Endothelial cell of umbilical vein (primary cell): ENCODE measurements at regions not wholly inside any gene's neighbourhood (a gene's known extent, or its start where the extent isn't known, plus 50 kb on each side); places are given as distances from the start of the nearest gene placed in this dataset.

Source experiments
- BruUV-seq: library from RNA; stranded (reverse); fragments of 400-500 nt; replicated peaks from 2 replicates; lab custom pipeline; 2021; lab: Mats Ljungman, UMichigan
- CTCF ChIA-PET: fragments of 300-600, 350-600 bp; sonication (Branson Sonifier 250); formaldehyde crosslinking; loops from one replicate; lab custom pipeline; 2021; ENCODE audit warnings: antibody characterized with exemption, inconsistent platforms; lab: Charles Lee
- POLR2A ChIA-PET: fragments of 300-600, 350-600 bp; sonication (Branson Sonifier 250); formaldehyde crosslinking; loops from one replicate; lab custom pipeline; 2021; ENCODE audit warnings: antibody characterized with exemption, inconsistent platforms; lab: Charles Lee
- DNase-seq: peaks from one replicate; pipeline ENCODE4 v3.0.0-alpha.2; 2011; ENCODE audit warnings: low read depth, low spot score
- FAIRE-seq: peaks from 2 replicates; lab custom pipeline; 2011; peaks lifted over from hg19 to GRCh38; lab: Jason Lieb, UNC
- H2AFZ ChIP-seq: 2 replicates; pipeline ENCODE4 v1.6.0; 2012; ENCODE audit warnings: low read depth, low read length, control low read depth, inconsistent platforms
- H3K27ac ChIP-seq: 2 replicates; pipeline ENCODE4 v1.5.1; 2011; ENCODE audit warnings: low read depth, mild to moderate bottlenecking, control low read depth, low read length, moderate library complexity; ENCODE audit not compliant: insufficient read depth
- H3K27me3 ChIP-seq, 2 experiments: 2 replicates each; pipeline versions ENCODE4 v1.6.0 to v1.6.1; 2011; ENCODE audit warnings: low read length in 2 of 2, mixed read lengths in 1 of 2; ENCODE audit not compliant: control insufficient read depth in 2 of 2, insufficient read depth in 2 of 2
- H3K36me3 ChIP-seq, 2 experiments: 2 replicates in 1 of 2; 3 replicates in 1 of 2; pipeline ENCODE4 v1.5.1; 2011; ENCODE audit warnings: low read length in 2 of 2, mild to moderate bottlenecking in 1 of 2, moderate library complexity in 1 of 2; ENCODE audit not compliant: control insufficient read depth in 2 of 2, insufficient read depth in 2 of 2; ENCODE audit errors: extremely low read depth in 1 of 2
- H3K4me1 ChIP-seq: 3 replicates; pipeline ENCODE4 v1.5.1; 2011; ENCODE audit warnings: mild to moderate bottlenecking, low read length; ENCODE audit not compliant: control insufficient read depth, insufficient read depth; ENCODE audit errors: extremely low read depth
- H3K4me2 ChIP-seq: 2 replicates; pipeline ENCODE4 v1.6.1; 2011; ENCODE audit warnings: low read length, control low read depth, mixed read lengths; ENCODE audit not compliant: insufficient read depth
- H3K4me3 ChIP-seq, 3 experiments: fragments of 200-600 bp in 1 of 3; sonication (generic), shearing (Covaris generic) in 1 of 3; replicated peaks in 1 of 3; 2 replicates each; pipeline ENCODE4 v1.5.1; 2011 to 2016; ENCODE audit warnings: control low read depth in 3 of 3, low read length in 3 of 3, mild to moderate bottlenecking in 2 of 3, inconsistent platforms in 1 of 3, low read depth in 1 of 3, moderate library complexity in 1 of 3; ENCODE audit not compliant: insufficient read depth in 1 of 3
- H3K79me2 ChIP-seq: 2 replicates; pipeline ENCODE4 v1.6.0; 2012; ENCODE audit warnings: low read length, inconsistent platforms; ENCODE audit not compliant: control insufficient read depth, insufficient read depth
- H3K9ac ChIP-seq: replicated peaks from 2 replicates; pipeline ENCODE3; 2011; ENCODE audit warnings: low read length, control low read depth; ENCODE audit not compliant: insufficient read depth; ENCODE audit errors: extremely low read depth
- H3K9me1 ChIP-seq: replicated peaks from 3 replicates; pipeline ENCODE4 v1.6.0; 2011; ENCODE audit warnings: mild to moderate bottlenecking, low read length; ENCODE audit not compliant: control insufficient read depth, insufficient read depth; ENCODE audit errors: extremely low read depth
- H3K9me3 ChIP-seq: replicated peaks from 2 replicates; pipeline ENCODE4 v1.5.1; 2012; ENCODE audit warnings: low read length, inconsistent platforms; ENCODE audit not compliant: control insufficient read depth, insufficient read depth
- H4K20me1 ChIP-seq: replicated peaks from 2 replicates; pipeline ENCODE3; 2011; ENCODE audit warnings: mild to moderate bottlenecking, low read length; ENCODE audit not compliant: control insufficient read depth, insufficient read depth; ENCODE audit errors: extremely low read depth
- EZH2 ChIP-seq: IDR thresholded peaks from 2 replicates; pipeline ENCODE4 v1.6.1; 2012; ENCODE audit warnings: borderline replicate concordance, low read depth, mild to moderate bottlenecking, moderate library complexity, low read length, inconsistent platforms; ENCODE audit not compliant: severe bottlenecking
- FOS ChIP-seq: IDR thresholded peaks from 2 replicates; pipeline ENCODE4 v1.6.1; 2011; ENCODE audit warnings: mild to moderate bottlenecking, low read length, moderate library complexity, borderline replicate concordance; ENCODE audit not compliant: insufficient read depth
- GATA2 ChIP-seq: IDR thresholded peaks from 2 replicates; pipeline ENCODE4 v1.7.0; 2011; ENCODE audit warnings: low read depth, mild to moderate bottlenecking, moderate library complexity, mixed read lengths, low read length; ENCODE audit not compliant: insufficient read length, insufficient read depth
- JUN ChIP-seq: IDR thresholded peaks from 2 replicates; pipeline ENCODE4 v1.6.1; 2011; ENCODE audit warnings: borderline replicate concordance, low read depth; ENCODE audit not compliant: insufficient read length, insufficient read depth
- MYC ChIP-seq: IDR thresholded peaks from one replicate; pipeline ENCODE4 v1.6.1; 2011; ENCODE audit warnings: mild to moderate bottlenecking, low read depth, low read length
- POLR2A ChIP-seq: IDR thresholded peaks from 2 replicates; pipeline ENCODE4 v1.6.1; 2012; ENCODE audit warnings: low read depth, mild to moderate bottlenecking, control low read depth, low read length
- POLR2AphosphoS5 ChIP-seq: IDR thresholded peaks from 2 replicates; pipeline ENCODE4 v1.6.1; 2012; ENCODE audit warnings: low read depth, mild to moderate bottlenecking, control low read depth, low read length, moderate library complexity; ENCODE audit not compliant: insufficient read depth
- dilution Hi-C: fragments of 300-500 bp; cut with MboI; formaldehyde crosslinking; loops from one replicate; pipeline ENCODE4 v1.15.0; 2019; ENCODE audit warnings: low sequenced_read_pairs; ENCODE audit not compliant: extremely low pct_ligation_motif_present
- intact Hi-C: fragments of 100-400 bp; cut with micrococcal nuclease; formaldehyde crosslinking; loops from one replicate; pipeline ENCODE4 v1.10.0; 2022
- TF ChIP-seq, protein P1 (sequence below): IDR thresholded peaks from 2 replicates; pipeline ENCODE4 v1.6.1; 2011; ENCODE audit not compliant: insufficient read depth, insufficient read length
- TF ChIP-seq, protein P2 (sequence below), 2 donors: IDR thresholded peaks; 1 replicate in 1 of 2; 2 replicates in 1 of 2; pipeline ENCODE4 v1.5.1; 2011; ENCODE audit warnings: low read length in 2 of 2, mild to moderate bottlenecking in 2 of 2, moderate library complexity in 2 of 2, control low read depth in 1 of 2, inconsistent platforms in 1 of 2, low read depth in 1 of 2; ENCODE audit not compliant: insufficient read depth in 1 of 2; ENCODE audit errors: extremely low read depth in 1 of 2

DNA sequence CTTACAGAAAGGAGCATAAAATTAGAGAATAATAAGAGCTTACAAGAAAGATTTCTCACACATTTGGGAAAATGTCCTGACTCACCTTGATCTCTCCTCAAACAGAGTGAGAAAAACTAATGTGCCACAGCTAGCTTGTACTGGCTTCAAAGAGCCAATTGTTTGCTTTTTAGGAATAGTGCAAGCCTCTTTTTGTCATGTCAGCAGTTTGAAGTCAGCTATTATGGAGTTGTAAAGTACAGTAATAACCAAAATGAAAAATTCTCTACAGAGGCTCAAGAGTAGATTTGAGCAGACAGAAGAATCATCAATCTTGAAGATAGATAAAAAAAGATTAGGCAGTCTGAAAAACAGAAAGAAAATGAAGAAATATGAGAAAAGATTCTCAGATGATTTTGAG lies 313.4 kb upstream of the GPR149 start:
- FAIRE-seq (no peak), DNase-seq (no peak)
- H3K4me1 ChIP-seq = no peaks in the 10 kb centered on the region
- no peaks in the 10 kb centered on the region for H3K9me1 ChIP-seq
- POLR2A ChIA-PET = no interaction called here
- dilution Hi-C loops = no loop called here
- H3K27ac ChIP-seq = no peak overlapping the region
- no TSS peak for BruUV-seq
- no peak overlapping the region for H3K9ac ChIP-seq
- no peak overlapping the region for H3K4me3 ChIP-seq
- TF ChIP-seq POLR2A (no peak), GATA2 (no peak), POLR2AphosphoS5 (no peak), JUN (no peak), EZH2 (no peak), FOS (no peak), MYC (no peak)
- TF ChIP-seq, protein P1, sequence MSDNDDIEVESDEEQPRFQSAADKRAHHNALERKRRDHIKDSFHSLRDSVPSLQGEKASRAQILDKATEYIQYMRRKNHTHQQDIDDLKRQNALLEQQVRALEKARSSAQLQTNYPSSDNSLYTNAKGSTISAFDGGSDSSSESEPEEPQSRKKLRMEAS = no peak
- TF ChIP-seq, protein P2, sequence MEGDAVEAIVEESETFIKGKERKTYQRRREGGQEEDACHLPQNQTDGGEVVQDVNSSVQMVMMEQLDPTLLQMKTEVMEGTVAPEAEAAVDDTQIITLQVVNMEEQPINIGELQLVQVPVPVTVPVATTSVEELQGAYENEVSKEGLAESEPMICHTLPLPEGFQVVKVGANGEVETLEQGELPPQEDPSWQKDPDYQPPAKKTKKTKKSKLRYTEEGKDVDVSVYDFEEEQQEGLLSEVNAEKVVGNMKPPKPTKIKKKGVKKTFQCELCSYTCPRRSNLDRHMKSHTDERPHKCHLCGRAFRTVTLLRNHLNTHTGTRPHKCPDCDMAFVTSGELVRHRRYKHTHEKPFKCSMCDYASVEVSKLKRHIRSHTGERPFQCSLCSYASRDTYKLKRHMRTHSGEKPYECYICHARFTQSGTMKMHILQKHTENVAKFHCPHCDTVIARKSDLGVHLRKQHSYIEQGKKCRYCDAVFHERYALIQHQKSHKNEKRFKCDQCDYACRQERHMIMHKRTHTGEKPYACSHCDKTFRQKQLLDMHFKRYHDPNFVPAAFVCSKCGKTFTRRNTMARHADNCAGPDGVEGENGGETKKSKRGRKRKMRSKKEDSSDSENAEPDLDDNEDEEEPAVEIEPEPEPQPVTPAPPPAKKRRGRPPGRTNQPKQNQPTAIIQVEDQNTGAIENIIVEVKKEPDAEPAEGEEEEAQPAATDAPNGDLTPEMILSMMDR (IDR thresholded peaks at IDR 0.05; ENCODE audit: extremely low read depth in 1 of 2, insufficient read depth in 1 of 2, low read depth in 1 of 2, low read length in 2 of 2) = no peak
- no peaks in the 10 kb centered on the region for H3K27me3 ChIP-seq
- no peaks in the 10 kb centered on the region for H3K36me3 ChIP-seq
- H3K79me2 ChIP-seq = no peaks in the 10 kb centered on the region
- no peak overlapping the region for H2AFZ ChIP-seq
- CTCF ChIA-PET = no interaction called here
- H3K4me2 ChIP-seq = no peak overlapping the region
- intact Hi-C loops = no loop called here
- H4K20me1 ChIP-seq = no peaks in the 10 kb centered on the region
- no peaks in the 10 kb centered on the region for H3K9me3 ChIP-seq
